AG04449 (cell line): ENCODE measurements at regions not wholly inside any gene's neighbourhood (a gene's known extent, or its start where the extent isn't known, plus 50 kb on each side); places are given as distances from the start of the nearest gene placed in this dataset.

Experiments used
- CTCF ChIA-PET: fragments of 350-600 bp; formaldehyde crosslinking; extraction: SDS; loops from one replicate; lab custom pipeline; 2021; ENCODE audit warnings: antibody characterized with exemption; lab: Yijun Ruan, JAX
- POLR2A ChIA-PET: fragments of 400-600, 350-600 bp; formaldehyde crosslinking; extraction: SDS; loops from one replicate; lab custom pipeline; 2020; ENCODE audit warnings: antibody characterized with exemption, inconsistent platforms; lab: Yijun Ruan, JAX
- DNase-seq: peaks from one replicate; pipeline ENCODE4 v3.0.0-alpha.2; 2010; ENCODE audit warnings: low read depth, low spot score
- H3K4me3 ChIP-seq: 2 replicates; pipeline ENCODE4 v1.5.1; 2011; ENCODE audit warnings: low read depth, mild to moderate bottlenecking, control low read depth, low read length
- TF ChIP-seq, protein P1 (sequence below): IDR thresholded peaks from one replicate; pipeline ENCODE4 v1.5.1; 2011; ENCODE audit warnings: mild to moderate bottlenecking, moderate library complexity, low read length, control low read depth, inconsistent platforms; ENCODE audit not compliant: insufficient read depth; ENCODE audit errors: missing control alignments

DNA sequence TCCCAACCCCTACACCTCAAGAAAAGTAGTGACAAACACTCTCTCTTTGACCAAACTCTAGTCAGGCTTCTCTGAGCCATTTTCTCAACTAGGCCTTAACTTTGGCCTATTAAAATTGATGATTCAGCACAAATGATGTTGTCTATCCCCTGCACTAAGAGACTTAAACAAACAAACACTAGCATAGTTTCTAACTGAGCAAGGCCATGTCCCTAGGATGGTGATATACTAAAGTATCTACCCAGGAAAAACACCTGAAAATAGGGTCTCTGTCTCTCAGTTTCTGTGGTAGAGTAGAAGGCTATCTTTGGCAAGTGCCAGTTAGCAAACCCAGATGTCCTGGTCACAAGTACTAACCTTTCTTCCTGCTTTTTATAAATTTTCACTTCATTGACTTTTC lies 219.7 kb upstream of the ANO3 start:
- CTCF ChIA-PET: no interaction called here
- DNase-seq: no peak
- POLR2A ChIA-PET: no interaction called here
- TF ChIP-seq, protein P1, sequence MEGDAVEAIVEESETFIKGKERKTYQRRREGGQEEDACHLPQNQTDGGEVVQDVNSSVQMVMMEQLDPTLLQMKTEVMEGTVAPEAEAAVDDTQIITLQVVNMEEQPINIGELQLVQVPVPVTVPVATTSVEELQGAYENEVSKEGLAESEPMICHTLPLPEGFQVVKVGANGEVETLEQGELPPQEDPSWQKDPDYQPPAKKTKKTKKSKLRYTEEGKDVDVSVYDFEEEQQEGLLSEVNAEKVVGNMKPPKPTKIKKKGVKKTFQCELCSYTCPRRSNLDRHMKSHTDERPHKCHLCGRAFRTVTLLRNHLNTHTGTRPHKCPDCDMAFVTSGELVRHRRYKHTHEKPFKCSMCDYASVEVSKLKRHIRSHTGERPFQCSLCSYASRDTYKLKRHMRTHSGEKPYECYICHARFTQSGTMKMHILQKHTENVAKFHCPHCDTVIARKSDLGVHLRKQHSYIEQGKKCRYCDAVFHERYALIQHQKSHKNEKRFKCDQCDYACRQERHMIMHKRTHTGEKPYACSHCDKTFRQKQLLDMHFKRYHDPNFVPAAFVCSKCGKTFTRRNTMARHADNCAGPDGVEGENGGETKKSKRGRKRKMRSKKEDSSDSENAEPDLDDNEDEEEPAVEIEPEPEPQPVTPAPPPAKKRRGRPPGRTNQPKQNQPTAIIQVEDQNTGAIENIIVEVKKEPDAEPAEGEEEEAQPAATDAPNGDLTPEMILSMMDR: no peak
- no peak overlapping the region for H3K4me3 ChIP-seq

DNA sequence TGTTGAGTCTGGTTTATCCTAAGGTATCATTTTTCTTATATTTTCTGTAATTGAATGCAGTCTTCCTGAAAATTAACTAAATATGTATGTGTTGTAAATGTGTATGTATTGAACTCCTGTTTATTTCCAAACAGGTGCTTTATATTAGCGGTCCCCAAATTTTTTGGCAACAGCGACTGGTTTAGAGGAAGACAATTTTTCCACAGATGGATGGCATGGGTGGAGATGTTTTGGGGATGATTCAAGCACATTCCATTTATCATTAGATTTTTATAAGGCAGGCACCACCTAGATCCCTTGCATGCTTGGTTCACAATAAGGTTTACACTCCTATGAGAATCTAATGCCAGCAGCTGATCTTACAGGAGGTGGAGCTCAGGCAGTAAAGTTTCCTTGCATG lies 210.5 kb upstream of the ANO3 start:
- TF ChIP-seq, protein P1: no peak
- no peak for DNase-seq
- POLR2A ChIA-PET: no interaction called here
- CTCF ChIA-PET: no interaction called here
- H3K4me3 ChIP-seq: no peak overlapping the region

DNA sequence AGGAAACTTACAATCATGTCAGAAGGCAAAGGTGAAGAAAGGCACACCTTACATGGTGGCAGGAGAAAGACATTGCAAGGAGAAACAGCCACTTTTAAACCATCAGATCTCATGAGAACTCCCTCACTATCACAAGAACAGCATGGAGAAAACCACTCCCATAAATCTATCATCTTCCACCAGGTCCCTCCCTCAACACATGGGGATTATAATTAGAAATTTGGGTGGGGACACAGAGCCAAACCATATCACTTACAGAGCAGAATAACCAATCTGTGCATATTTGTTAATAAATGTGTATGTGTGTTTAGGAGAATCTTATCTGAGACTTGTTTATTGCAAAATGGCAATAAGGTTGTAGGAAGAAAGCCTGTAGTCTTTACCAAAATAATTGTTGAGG lies 205.2 kb upstream of the ANO3 start:
- no peak for DNase-seq
- POLR2A ChIA-PET: no interaction called here
- no peak overlapping the region for H3K4me3 ChIP-seq
- TF ChIP-seq, protein P1: no peak
- CTCF ChIA-PET: no interaction called here

DNA sequence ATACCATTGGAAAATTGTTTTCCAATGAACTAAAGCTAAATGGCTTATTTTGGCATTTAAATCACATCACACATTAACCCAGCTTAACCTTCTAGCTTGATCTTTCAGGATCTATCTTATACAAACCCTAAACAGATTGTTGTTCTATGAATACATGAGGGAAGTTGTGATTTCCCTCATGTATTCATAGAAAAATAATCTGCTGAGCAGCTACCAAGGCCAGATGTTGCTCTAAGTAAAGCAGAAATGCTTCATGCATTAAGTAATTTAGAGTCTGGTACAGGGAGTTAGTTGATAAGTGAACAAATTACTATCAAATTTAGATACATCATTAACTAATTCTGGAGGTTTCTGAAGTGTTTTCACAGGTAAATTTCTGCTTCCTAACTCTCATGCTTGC lies 204.6 kb upstream of the ANO3 start:
- ChIA-PET POLR2A (no interaction called here), CTCF (no interaction called here)
- no peak overlapping the region for H3K4me3 ChIP-seq
- TF ChIP-seq, protein P1: no peak
- DNase-seq: no peak

DNA sequence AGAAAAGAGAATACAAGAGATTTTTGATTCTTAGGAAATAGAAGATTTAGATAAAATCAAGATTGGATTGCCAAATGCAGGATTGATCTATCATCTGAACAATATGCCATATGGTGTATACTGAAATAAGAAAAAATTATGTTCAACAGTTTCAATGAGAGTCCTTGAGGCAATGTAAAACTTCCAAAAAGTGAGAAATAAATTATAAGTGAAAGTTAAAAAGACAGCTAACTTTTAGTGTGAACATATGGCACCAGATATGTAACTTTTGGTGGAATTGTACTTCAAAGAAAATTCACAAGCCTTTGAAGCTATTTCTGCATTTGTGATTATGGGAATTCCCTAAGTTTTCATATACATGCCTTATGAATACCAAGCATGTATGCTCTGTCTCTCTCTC lies 200.5 kb upstream of the ANO3 start:
- ChIA-PET POLR2A (no interaction called here), CTCF (interaction anchor here (0.7 to 1.1 kb wide), 3 partner anchors 64 to 154 kb away, joined by 3 read pairs; no protein-coding TSS in a partner anchor)
- H3K4me3 ChIP-seq: no peak overlapping the region
- TF ChIP-seq, protein P1: no peak
- no peak for DNase-seq

DNA sequence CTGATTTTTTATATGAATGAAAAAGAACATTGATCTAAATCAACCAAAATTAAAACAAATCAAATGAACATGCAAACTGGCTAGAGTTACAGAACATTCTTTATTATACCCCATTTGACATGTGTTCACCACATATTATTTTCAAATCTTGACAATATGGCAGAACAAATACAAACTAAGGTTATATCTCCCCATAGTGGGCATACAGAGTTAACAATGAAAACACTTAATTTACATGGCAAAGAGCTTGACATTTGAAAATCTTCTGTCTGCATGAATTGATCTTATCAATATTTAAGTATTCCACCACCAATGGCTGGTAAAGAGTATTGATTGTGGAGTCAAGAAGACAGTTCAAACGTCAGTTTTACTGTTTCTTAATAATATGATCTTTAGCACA lies 197.9 kb upstream of the ANO3 start:
- ChIA-PET POLR2A (no interaction called here), CTCF (interaction anchor here (0.8 to 2.3 kb wide), 3 partner anchors 150 to 154 kb away, joined by 3 to 28 read pairs (median 3); no protein-coding TSS in a partner anchor)
- TF ChIP-seq, protein P1: no peak
- no peak overlapping the region for H3K4me3 ChIP-seq
- DNase-seq: no peak
